Ishikawa (cell line): ENCODE measurements at regions not wholly inside any gene's neighbourhood (a gene's known extent, or its start where the extent isn't known, plus 50 kb on each side); places are given as distances from the start of the nearest gene placed in this dataset.

Experiments used
- CEBPB ChIP-seq: IDR thresholded peaks from 2 replicates; pipeline ENCODE4 v1.6.1; 2012
- CREB1 ChIP-seq: IDR thresholded peaks from 2 replicates; pipeline ENCODE4 v1.6.1; 2012; ENCODE audit warnings: low read depth
- EGR1 ChIP-seq: IDR thresholded peaks from 2 replicates; pipeline ENCODE4 v1.6.1; 2012
- EP300 ChIP-seq: IDR thresholded peaks from 2 replicates; pipeline ENCODE4 v1.6.1; 2012; ENCODE audit warnings: borderline replicate concordance
- FOXM1 ChIP-seq: IDR thresholded peaks from 2 replicates; pipeline ENCODE4 v1.6.1; 2012; ENCODE audit warnings: low read depth, borderline replicate concordance
- NFIC ChIP-seq: IDR thresholded peaks from 2 replicates; pipeline ENCODE4 v1.6.1; 2012
- RAD21 ChIP-seq: IDR thresholded peaks from 2 replicates; pipeline ENCODE4 v1.6.1; 2012; ENCODE audit warnings: low read depth
- REST ChIP-seq: IDR thresholded peaks from 2 replicates; pipeline ENCODE4 v1.6.1; 2012; ENCODE audit warnings: low read depth, mild to moderate bottlenecking
- TAF1 ChIP-seq: IDR thresholded peaks from 2 replicates; pipeline ENCODE4 v1.6.1; 2012; ENCODE audit warnings: low read depth, mild to moderate bottlenecking
- TCF12 ChIP-seq: IDR thresholded peaks from 2 replicates; pipeline ENCODE4 v1.6.1; 2012; ENCODE audit warnings: low read depth
- TEAD4 ChIP-seq: IDR thresholded peaks from 2 replicates; pipeline ENCODE4 v1.6.1; 2012
- USF1 ChIP-seq: IDR thresholded peaks from 2 replicates; pipeline ENCODE4 v1.6.1; 2012
- YY1 ChIP-seq: IDR thresholded peaks from 2 replicates; pipeline ENCODE4 v1.6.1; 2012; ENCODE audit warnings: low read depth
- ZBTB7A ChIP-seq: IDR thresholded peaks from 2 replicates; pipeline ENCODE4 v1.6.1; 2012; ENCODE audit warnings: low read depth
- TF ChIP-seq, protein P1 (sequence below): IDR thresholded peaks from 2 replicates; pipeline ENCODE4 v1.6.1; 2012

DNA sequence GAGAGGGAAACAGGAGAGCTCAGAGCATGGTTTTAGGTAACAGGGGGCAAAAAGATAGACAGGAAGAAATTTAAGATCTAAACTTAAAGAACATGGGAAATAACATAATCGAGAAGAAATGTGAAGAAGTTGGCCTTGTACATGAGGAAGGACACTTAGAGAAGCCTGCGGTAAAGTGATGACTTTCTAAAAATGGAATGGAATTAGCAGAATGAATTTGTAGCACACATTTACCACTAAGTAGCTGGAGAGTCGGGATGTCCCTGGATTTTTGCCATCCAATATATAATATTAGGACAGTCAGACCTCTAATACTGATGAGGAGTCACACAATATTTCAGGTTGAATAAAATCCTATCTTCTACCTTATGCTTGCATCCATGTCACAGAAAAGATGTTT is 77.7 kb upstream of the C1orf87 start:
- no peak for TF ChIP-seq REST
- TF ChIP-seq ZBTB7A = no peak
- TF ChIP-seq TEAD4 = no peak
- TF ChIP-seq TCF12 = no peak
- TF ChIP-seq EP300 = no peak
- TF ChIP-seq NFIC = no peak

DNA sequence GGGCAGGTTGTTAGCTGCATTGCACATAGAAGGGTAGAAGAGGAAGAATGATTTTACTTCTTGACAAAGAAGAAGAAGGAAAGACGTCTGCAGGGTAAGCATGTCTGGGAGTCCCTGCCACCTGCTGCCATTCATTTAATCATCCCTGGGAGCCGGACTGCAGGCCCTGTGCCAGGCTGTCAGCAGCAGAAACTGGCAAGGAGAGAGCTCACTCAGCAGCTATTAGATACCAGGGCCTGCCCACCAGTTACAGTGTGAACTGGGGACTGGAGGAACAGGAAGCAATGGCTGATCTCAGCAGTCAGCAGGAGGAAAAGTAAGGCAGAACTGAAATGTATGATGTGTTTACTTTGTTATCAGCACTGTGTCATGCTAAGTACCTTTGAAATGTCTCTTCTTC is 75.7 kb upstream of the C1orf87 start:
- TF ChIP-seq EP300 (no peak), ZBTB7A (no peak), EGR1 (no peak), CREB1 (no peak), NFIC (no peak), YY1 (no peak), FOXM1 (no peak), CEBPB (no peak), TCF12 (no peak), REST (no peak), TAF1 (no peak), USF1 (no peak), TEAD4 (no peak), RAD21 (no peak)
- TF ChIP-seq, protein P1, sequence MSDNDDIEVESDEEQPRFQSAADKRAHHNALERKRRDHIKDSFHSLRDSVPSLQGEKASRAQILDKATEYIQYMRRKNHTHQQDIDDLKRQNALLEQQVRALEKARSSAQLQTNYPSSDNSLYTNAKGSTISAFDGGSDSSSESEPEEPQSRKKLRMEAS = no peak

GRCh38 chr1:60146884-60147283 is 73.3 kb upstream of the C1orf87 start:
- TF ChIP-seq USF1 (no peak), REST (no peak), ZBTB7A (no peak), FOXM1 (no peak), CEBPB (no peak), CREB1 (no peak), NFIC (no peak), TCF12 (no peak), RAD21 (no peak), EGR1 (no peak), EP300 (no peak), TAF1 (no peak), YY1 (no peak), TEAD4 (no peak)
- TF ChIP-seq, protein P1 = no peak

DNA sequence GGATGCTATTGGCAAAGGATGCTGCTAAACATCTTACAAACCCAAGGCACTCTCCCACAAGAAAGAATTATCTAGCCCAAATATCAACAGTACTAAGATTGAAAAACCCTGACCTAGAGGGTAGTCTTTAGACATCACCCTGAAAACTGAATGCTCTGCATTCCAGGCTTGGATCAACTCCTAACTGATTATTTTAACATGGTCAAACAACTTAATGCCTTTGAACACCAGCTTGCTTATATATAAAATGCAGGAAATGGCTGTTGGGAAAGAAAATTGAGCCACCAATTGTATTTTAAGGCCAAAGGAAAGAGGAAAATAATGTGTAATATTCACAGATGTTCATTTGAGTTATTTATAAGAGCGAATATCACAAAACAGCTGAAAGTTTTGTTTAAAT is 72.2 kb upstream of the C1orf87 start:
- TF ChIP-seq RAD21 = no peak
- no peak for TF ChIP-seq CEBPB
- no peak for TF ChIP-seq TAF1
- no peak for TF ChIP-seq EP300
- TF ChIP-seq USF1 = no peak
- no peak for TF ChIP-seq EGR1
- no peak for TF ChIP-seq TCF12
- no peak for TF ChIP-seq YY1
- no peak for TF ChIP-seq FOXM1
- no peak for TF ChIP-seq CREB1
- TF ChIP-seq, protein P1 = no peak
- TF ChIP-seq TEAD4 = no peak
- TF ChIP-seq NFIC = no peak
- TF ChIP-seq REST = no peak
- no peak for TF ChIP-seq ZBTB7A
